Astrocyte (in vitro differentiated cells and primary cell): ENCODE measurements at regions not wholly inside any gene's neighbourhood (a gene's known extent, or its start where the extent isn't known, plus 50 kb on each side); places are given as distances from the start of the nearest gene placed in this dataset.

Source experiments
- DNase-seq: peaks from one replicate; pipeline ENCODE4 v3.0.0-alpha.2; 2010; ENCODE audit warnings: low read depth
- FAIRE-seq: peaks from 2 replicates; lab custom pipeline; 2011; peaks lifted over from hg19 to GRCh38; lab: Jason Lieb, UNC
- H2AFZ ChIP-seq: 2 replicates; pipeline ENCODE4 v1.6.0; 2012; ENCODE audit warnings: low read depth, low read length, inconsistent platforms
- H3K27ac ChIP-seq: 2 replicates; pipeline ENCODE4 v1.5.1; 2011; ENCODE audit warnings: low read depth, low read length, inconsistent platforms
- H3K27me3 ChIP-seq: 2 replicates; pipeline ENCODE4 v1.6.0; 2011; ENCODE audit warnings: low read length, inconsistent platforms; ENCODE audit not compliant: insufficient read depth
- H3K36me3 ChIP-seq: 2 replicates; pipeline ENCODE4 v1.5.1; 2011; ENCODE audit warnings: low read length, inconsistent platforms; ENCODE audit not compliant: insufficient read depth
- H3K4me1 ChIP-seq: 2 replicates; pipeline ENCODE4 v1.5.1; 2011; ENCODE audit warnings: low read length, inconsistent platforms; ENCODE audit not compliant: insufficient read depth
- H3K4me2 ChIP-seq: 2 replicates; pipeline ENCODE4 v1.6.0; 2012; ENCODE audit warnings: low read length, inconsistent platforms
- H3K4me3 ChIP-seq: 2 replicates; pipeline ENCODE4 v1.5.1; 2011; ENCODE audit warnings: low read depth, mild to moderate bottlenecking, low read length, inconsistent platforms; ENCODE audit not compliant: insufficient read depth
- H3K79me2 ChIP-seq: 2 replicates; pipeline ENCODE4 v1.6.0; 2012; ENCODE audit warnings: mild to moderate bottlenecking, low read length, inconsistent platforms; ENCODE audit not compliant: insufficient read depth
- H3K9ac ChIP-seq: 2 replicates; pipeline ENCODE4 v1.6.0; 2012; ENCODE audit warnings: mild to moderate bottlenecking, low read length, inconsistent platforms
- H3K9me3 ChIP-seq: 2 replicates; pipeline ENCODE4 v1.5.1; 2012; ENCODE audit warnings: low read depth, mild to moderate bottlenecking, low read length, inconsistent platforms; ENCODE audit not compliant: insufficient read depth
- H4K20me1 ChIP-seq: 2 replicates; pipeline ENCODE4 v1.6.0; 2012; ENCODE audit warnings: low read length, inconsistent platforms; ENCODE audit not compliant: insufficient read depth
- H3K27ac Mint-ChIP-seq: one replicate; pipeline ENCODE4 v1.8.0; 2021; ENCODE audit warnings: mild to moderate bottlenecking, mixed read lengths; ENCODE audit not compliant: unreplicated experiment
- H3K27me3 Mint-ChIP-seq: one replicate; pipeline ENCODE4 v1.8.0; 2021; ENCODE audit warnings: low read depth, mixed read lengths; ENCODE audit not compliant: unreplicated experiment
- H3K36me3 Mint-ChIP-seq: one replicate; pipeline ENCODE4 v1.8.0; 2021; ENCODE audit warnings: low read depth, mixed read lengths; ENCODE audit not compliant: unreplicated experiment
- H3K4me1 Mint-ChIP-seq: one replicate; pipeline ENCODE4 v1.8.0; 2021; ENCODE audit warnings: low read depth, mixed read lengths; ENCODE audit not compliant: unreplicated experiment
- H3K4me3 Mint-ChIP-seq: one replicate; pipeline ENCODE4 v1.8.0; 2021; ENCODE audit warnings: mild to moderate bottlenecking, moderate library complexity, mixed read lengths; ENCODE audit not compliant: unreplicated experiment
- H3K9me3 Mint-ChIP-seq: one replicate; pipeline ENCODE4 v1.8.0; 2021; ENCODE audit warnings: mild to moderate bottlenecking, mixed read lengths; ENCODE audit not compliant: unreplicated experiment
- CTCF ChIP-seq: IDR thresholded peaks from 2 replicates; pipeline ENCODE4 v1.5.1; 2011; ENCODE audit warnings: low read depth, mild to moderate bottlenecking, inconsistent platforms, low read length, moderate library complexity; ENCODE audit not compliant: insufficient read depth
- EZH2 ChIP-seq: IDR thresholded peaks from 2 replicates; pipeline ENCODE4 v1.6.1; 2012; ENCODE audit warnings: mild to moderate bottlenecking, low read length, inconsistent platforms; ENCODE audit not compliant: insufficient read depth

GRCh38 chr13:88744289-88744688, 1073.1 kb downstream of the SLITRK5 start:
- Histone ChIP-seq H3K9ac (no peak overlapping the region), H4K20me1 (no peaks in the 10 kb centered on the region), H3K79me2 (no peaks in the 10 kb centered on the region), H3K4me2 (no peak overlapping the region), H3K36me3 (no peaks in the 10 kb centered on the region), H3K4me1 (no peaks in the 10 kb centered on the region), H2AFZ (no peak overlapping the region), H3K9me3 (no peaks in the 10 kb centered on the region), H3K27me3 (no peaks in the 10 kb centered on the region), H3K27ac (no peak overlapping the region), H3K4me3 (no peak overlapping the region)
- H3K4me1 Mint-ChIP-seq: no peaks in the 10 kb centered on the region
- FAIRE-seq (no peak), DNase-seq (no peak)
- no peak overlapping the region for H3K4me3 Mint-ChIP-seq
- H3K9me3 Mint-ChIP-seq: no peaks in the 10 kb centered on the region
- no peaks in the 10 kb centered on the region for H3K36me3 Mint-ChIP-seq
- H3K27ac Mint-ChIP-seq: no peak overlapping the region
- H3K27me3 Mint-ChIP-seq: no peaks in the 10 kb centered on the region
- no peak for TF ChIP-seq EZH2
- no peak for TF ChIP-seq CTCF

DNA sequence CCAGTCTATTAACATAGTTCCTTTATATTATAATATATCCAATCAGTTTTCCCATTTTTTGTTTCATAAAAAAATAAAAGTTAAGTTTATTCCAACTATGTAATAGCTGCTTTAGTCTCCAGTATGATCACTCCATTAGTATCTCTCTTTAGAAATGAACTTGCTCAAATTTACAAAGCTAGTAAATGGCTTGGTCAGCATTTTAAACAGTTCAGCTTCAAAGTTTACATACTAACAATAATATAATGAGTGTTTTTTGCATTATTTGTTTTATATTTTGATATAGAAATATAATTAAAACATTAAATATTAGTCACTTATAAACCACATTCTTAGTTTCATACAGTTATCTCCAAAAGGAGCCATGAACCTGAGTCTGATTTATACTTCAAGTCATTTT, 1073.8 kb downstream of the SLITRK5 start:
- Mint-ChIP-seq H3K4me1 (no peaks in the 10 kb centered on the region), H3K36me3 (no peaks in the 10 kb centered on the region), H3K4me3 (no peak overlapping the region), H3K27me3 (no peaks in the 10 kb centered on the region), H3K27ac (no peak overlapping the region), H3K9me3 (no peaks in the 10 kb centered on the region)
- H3K4me3 ChIP-seq: no peak overlapping the region
- DNase-seq: no peak
- H3K27ac ChIP-seq: no peak overlapping the region
- TF ChIP-seq EZH2 (no peak), CTCF (no peak)
- H3K79me2 ChIP-seq: no peaks in the 10 kb centered on the region
- no peak overlapping the region for H3K4me2 ChIP-seq
- no peaks in the 10 kb centered on the region for H3K4me1 ChIP-seq
- no peak overlapping the region for H3K9ac ChIP-seq
- H3K9me3 ChIP-seq: no peaks in the 10 kb centered on the region
- no peak overlapping the region for H2AFZ ChIP-seq
- no peaks in the 10 kb centered on the region for H4K20me1 ChIP-seq
- H3K36me3 ChIP-seq: no peaks in the 10 kb centered on the region
- FAIRE-seq: no peak
- H3K27me3 ChIP-seq: no peaks in the 10 kb centered on the region

DNA sequence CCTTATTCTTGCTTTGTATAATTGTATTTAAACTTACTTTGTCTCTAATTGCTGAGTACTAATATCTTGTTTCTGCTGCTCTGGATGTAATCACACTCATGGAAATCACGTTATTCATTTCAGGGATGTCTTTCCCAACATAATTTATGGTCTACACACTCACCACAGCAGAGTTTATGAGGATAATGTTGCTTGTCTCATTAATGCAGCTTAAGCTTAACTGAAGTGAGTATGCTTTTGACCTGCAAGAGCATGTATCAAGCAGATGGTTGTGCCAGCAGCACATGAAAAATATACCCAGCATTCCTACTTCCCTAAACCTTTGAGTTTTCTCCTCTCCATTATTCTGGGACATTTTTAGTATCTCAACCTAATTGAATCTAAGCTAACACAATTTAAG, 1080.9 kb downstream of the SLITRK5 start:
- Histone ChIP-seq H3K79me2 (no peaks in the 10 kb centered on the region), H3K9me3 (no peaks in the 10 kb centered on the region), H3K36me3 (no peaks in the 10 kb centered on the region), H3K27ac (no peak overlapping the region), H2AFZ (no peak overlapping the region), H3K9ac (no peak overlapping the region), H3K27me3 (no peaks in the 10 kb centered on the region), H3K4me2 (no peak overlapping the region), H4K20me1 (no peaks in the 10 kb centered on the region), H3K4me3 (no peak overlapping the region), H3K4me1 (no peaks in the 10 kb centered on the region)
- TF ChIP-seq CTCF (no peak), EZH2 (no peak)
- FAIRE-seq (no peak), DNase-seq (no peak)
- H3K4me1 Mint-ChIP-seq: no peaks in the 10 kb centered on the region
- no peak overlapping the region for H3K4me3 Mint-ChIP-seq
- H3K36me3 Mint-ChIP-seq: no peaks in the 10 kb centered on the region
- no peaks in the 10 kb centered on the region for H3K27me3 Mint-ChIP-seq
- H3K27ac Mint-ChIP-seq: no peak overlapping the region
- no peaks in the 10 kb centered on the region for H3K9me3 Mint-ChIP-seq
